GM21526 (cell line): ENCODE measurements at regions not wholly inside any gene's neighbourhood (a gene's known extent, or its start where the extent isn't known, plus 50 kb on each side); places are given as distances from the start of the nearest gene placed in this dataset.

Experiments used
- ATAC-seq: cut with Tn5 transposase; IDR thresholded peaks from one replicate; pipeline ENCODE4 v1.9.1; 2021; ENCODE audit warnings: moderate library complexity; ENCODE audit not compliant: unreplicated experiment, low FRiP score

GRCh38 chr6:66935612-66936011, 1228.6 kb upstream of the EYS start:
- ATAC-seq, result no peak

GRCh38 chr6:66931787-66932186, 1224.8 kb upstream of the EYS start:
- no peak for ATAC-seq

- no peak for ATAC-seq
Observed at GRCh38 chr6:66930559-66931290, 1223.7 kb upstream of the EYS start.

- ATAC-seq, result no peak
Observed at GRCh38 chr6:66926060-66926459, 1219.0 kb upstream of the EYS start.

- ATAC-seq, result no peak
Observed at GRCh38 chr6:66913657-66914056, 1206.6 kb upstream of the EYS start.

GRCh38 chr6:66902457-66902856, 1195.4 kb upstream of the EYS start:
- no peak for ATAC-seq

- ATAC-seq, result no peak
Observed at GRCh38 chr6:66900133-66901083, 1193.4 kb upstream of the EYS start.

GRCh38 chr6:66897576-66897975, 1190.5 kb upstream of the EYS start:
- no peak for ATAC-seq

GRCh38 chr6:66896415-66896814, 1189.4 kb upstream of the EYS start:
- ATAC-seq, result no peak

- no peak for ATAC-seq
Observed at GRCh38 chr6:66883453-66883852, 1176.4 kb upstream of the EYS start.

GRCh38 chr6:66866801-66867200, 1159.8 kb upstream of the EYS start:
- no peak for ATAC-seq

- no peak for ATAC-seq
Observed at GRCh38 chr6:66865771-66866170, 1158.7 kb upstream of the EYS start.

- ATAC-seq, result no peak
Observed at GRCh38 chr6:66861007-66861541, 1154.0 kb upstream of the EYS start.

- no peak for ATAC-seq
Observed at GRCh38 chr6:66860328-66860727, 1153.3 kb upstream of the EYS start.

GRCh38 chr6:66858196-66858595, 1151.2 kb upstream of the EYS start:
- ATAC-seq, result no peak

- ATAC-seq, result no peak
Observed at GRCh38 chr6:66854014-66854413, 1147.0 kb upstream of the EYS start.

GRCh38 chr6:66851930-66852329, 1144.9 kb upstream of the EYS start:
- ATAC-seq, result no peak

GRCh38 chr6:66849843-66850242, 1142.8 kb upstream of the EYS start:
- ATAC-seq, result no peak

GRCh38 chr6:66848244-66848953, 1141.4 kb upstream of the EYS start:
- no peak for ATAC-seq

- ATAC-seq, result no peak
Observed at GRCh38 chr6:66838764-66839163, 1131.7 kb upstream of the EYS start.

GRCh38 chr6:66825539-66825938, 1118.5 kb upstream of the EYS start:
- no peak for ATAC-seq
